Mesothelial cell of epicardium (in vitro differentiated cells): ENCODE measurements at regions not wholly inside any gene's neighbourhood (a gene's known extent, or its start where the extent isn't known, plus 50 kb on each side); places are given as distances from the start of the nearest gene placed in this dataset.

Experiments used
- DNase-seq, 2 experiments: peaks; one replicate each; pipeline ENCODE4 v3.0.0; 2021; ENCODE audit warnings: low spot score in 2 of 2; ENCODE audit not compliant: unreplicated experiment in 2 of 2
- H3K27ac Mint-ChIP-seq: 2 replicates; pipeline ENCODE4 v1.8.0; 2021; ENCODE audit warnings: mixed read lengths
- H3K27me3 Mint-ChIP-seq: 2 replicates; pipeline ENCODE4 v1.8.0; 2021; ENCODE audit warnings: low read depth, mixed read lengths
- H3K36me3 Mint-ChIP-seq: 2 replicates; pipeline ENCODE4 v1.8.0; 2021; ENCODE audit warnings: mixed read lengths
- H3K4me1 Mint-ChIP-seq: 2 replicates; pipeline ENCODE4 v1.8.0; 2021; ENCODE audit warnings: mixed read lengths
- H3K4me3 Mint-ChIP-seq: 2 replicates; pipeline ENCODE4 v1.8.0; 2021; ENCODE audit warnings: mild to moderate bottlenecking, moderate library complexity, mixed read lengths
- H3K9me3 Mint-ChIP-seq: 2 replicates; pipeline ENCODE4 v1.8.0; 2021; ENCODE audit warnings: mixed read lengths
- TF ChIP-seq, protein P1 (sequence below): fragments of 200-600 bp; sonication (generic); IDR thresholded peaks from one replicate; pipeline ENCODE4 v1.5.0; 2021; ENCODE audit warnings: antibody characterized with exemption; ENCODE audit not compliant: unreplicated experiment

- Mint-ChIP-seq H3K27me3 (no peaks in the 10 kb centered on the region), H3K9me3 (peaks cover 8% of the 10 kb centered on the region), H3K27ac (no peak overlapping the region), H3K4me3 (no peak overlapping the region), H3K36me3 (no peaks in the 10 kb centered on the region), H3K4me1 (peaks cover 18% of the 10 kb centered on the region)
- TF ChIP-seq, protein P1, sequence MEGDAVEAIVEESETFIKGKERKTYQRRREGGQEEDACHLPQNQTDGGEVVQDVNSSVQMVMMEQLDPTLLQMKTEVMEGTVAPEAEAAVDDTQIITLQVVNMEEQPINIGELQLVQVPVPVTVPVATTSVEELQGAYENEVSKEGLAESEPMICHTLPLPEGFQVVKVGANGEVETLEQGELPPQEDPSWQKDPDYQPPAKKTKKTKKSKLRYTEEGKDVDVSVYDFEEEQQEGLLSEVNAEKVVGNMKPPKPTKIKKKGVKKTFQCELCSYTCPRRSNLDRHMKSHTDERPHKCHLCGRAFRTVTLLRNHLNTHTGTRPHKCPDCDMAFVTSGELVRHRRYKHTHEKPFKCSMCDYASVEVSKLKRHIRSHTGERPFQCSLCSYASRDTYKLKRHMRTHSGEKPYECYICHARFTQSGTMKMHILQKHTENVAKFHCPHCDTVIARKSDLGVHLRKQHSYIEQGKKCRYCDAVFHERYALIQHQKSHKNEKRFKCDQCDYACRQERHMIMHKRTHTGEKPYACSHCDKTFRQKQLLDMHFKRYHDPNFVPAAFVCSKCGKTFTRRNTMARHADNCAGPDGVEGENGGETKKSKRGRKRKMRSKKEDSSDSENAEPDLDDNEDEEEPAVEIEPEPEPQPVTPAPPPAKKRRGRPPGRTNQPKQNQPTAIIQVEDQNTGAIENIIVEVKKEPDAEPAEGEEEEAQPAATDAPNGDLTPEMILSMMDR: no peak
- no peak for DNase-seq
Observed at GRCh38 chr13:33548069-33548468, 262.5 kb upstream of the STARD13 start.

- H3K27ac Mint-ChIP-seq: no peak overlapping the region
- no peak overlapping the region for H3K4me3 Mint-ChIP-seq
- DNase-seq: no peak
- H3K36me3 Mint-ChIP-seq: no peaks in the 10 kb centered on the region
- H3K27me3 Mint-ChIP-seq: no peaks in the 10 kb centered on the region
- H3K4me1 Mint-ChIP-seq: peaks cover 4% of the 10 kb centered on the region
- H3K9me3 Mint-ChIP-seq: peaks cover 8% of the 10 kb centered on the region
- TF ChIP-seq, protein P1: no peak
Observed at GRCh38 chr13:33550276-33550675, 264.7 kb upstream of the STARD13 start.

- no peak for DNase-seq
- Mint-ChIP-seq H3K4me3 (no peak overlapping the region), H3K27ac (no peak overlapping the region), H3K36me3 (no peaks in the 10 kb centered on the region), H3K27me3 (no peaks in the 10 kb centered on the region), H3K4me1 (peaks cover 4% of the 10 kb centered on the region), H3K9me3 (peaks cover 8% of the 10 kb centered on the region)
- TF ChIP-seq, protein P1: no peak
Observed at GRCh38 chr13:33550885-33551284, 265.3 kb upstream of the STARD13 start.

- DNase-seq: no peak
- no peaks in the 10 kb centered on the region for H3K27me3 Mint-ChIP-seq
- no peak overlapping the region for H3K4me3 Mint-ChIP-seq
- TF ChIP-seq, protein P1: no peak
- H3K4me1 Mint-ChIP-seq: no peaks in the 10 kb centered on the region
- no peaks in the 10 kb centered on the region for H3K36me3 Mint-ChIP-seq
- no peak overlapping the region for H3K27ac Mint-ChIP-seq
- peaks cover 8% of the 10 kb centered on the region for H3K9me3 Mint-ChIP-seq
Observed at GRCh38 chr13:33554919-33555791, 262.8 kb upstream of the RFC3 start.

DNA sequence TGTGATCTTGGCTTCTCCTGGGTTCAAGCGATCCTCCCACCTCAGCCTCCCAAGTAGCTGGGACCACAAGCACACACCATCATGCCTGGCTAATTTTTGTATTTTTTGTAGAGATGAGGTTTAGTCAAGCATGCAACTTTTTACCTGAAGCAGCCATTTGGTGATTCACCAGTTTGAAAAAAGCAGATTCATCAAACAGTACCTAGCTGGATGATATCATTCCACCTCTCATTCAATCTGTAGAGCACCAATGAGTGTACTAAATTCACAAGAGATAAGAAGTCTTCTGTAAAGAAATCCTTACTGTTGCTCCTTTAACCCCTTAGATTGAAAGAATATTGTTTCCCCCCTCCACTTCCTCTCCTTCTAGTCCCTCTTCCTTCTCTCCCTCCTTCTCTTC, 261.1 kb upstream of the RFC3 start:
- TF ChIP-seq, protein P1: no peak
- Mint-ChIP-seq H3K4me3 (no peak overlapping the region), H3K4me1 (peaks cover 6% of the 10 kb centered on the region), H3K27me3 (no peaks in the 10 kb centered on the region), H3K9me3 (no peaks in the 10 kb centered on the region), H3K27ac (no peak overlapping the region), H3K36me3 (no peaks in the 10 kb centered on the region)
- DNase-seq: no peak
